ENCODE measurements at regions not wholly inside any gene's neighbourhood (a gene's known extent, or its start where the extent isn't known, plus 50 kb on each side); places are given as distances from the start of the nearest gene placed in this dataset.
"Not testable (repeated sequence)": the region's sequence is repeated elsewhere in the genome, so short reads cannot be mapped to it uniquely, and the experiment has no call there.

DNA sequence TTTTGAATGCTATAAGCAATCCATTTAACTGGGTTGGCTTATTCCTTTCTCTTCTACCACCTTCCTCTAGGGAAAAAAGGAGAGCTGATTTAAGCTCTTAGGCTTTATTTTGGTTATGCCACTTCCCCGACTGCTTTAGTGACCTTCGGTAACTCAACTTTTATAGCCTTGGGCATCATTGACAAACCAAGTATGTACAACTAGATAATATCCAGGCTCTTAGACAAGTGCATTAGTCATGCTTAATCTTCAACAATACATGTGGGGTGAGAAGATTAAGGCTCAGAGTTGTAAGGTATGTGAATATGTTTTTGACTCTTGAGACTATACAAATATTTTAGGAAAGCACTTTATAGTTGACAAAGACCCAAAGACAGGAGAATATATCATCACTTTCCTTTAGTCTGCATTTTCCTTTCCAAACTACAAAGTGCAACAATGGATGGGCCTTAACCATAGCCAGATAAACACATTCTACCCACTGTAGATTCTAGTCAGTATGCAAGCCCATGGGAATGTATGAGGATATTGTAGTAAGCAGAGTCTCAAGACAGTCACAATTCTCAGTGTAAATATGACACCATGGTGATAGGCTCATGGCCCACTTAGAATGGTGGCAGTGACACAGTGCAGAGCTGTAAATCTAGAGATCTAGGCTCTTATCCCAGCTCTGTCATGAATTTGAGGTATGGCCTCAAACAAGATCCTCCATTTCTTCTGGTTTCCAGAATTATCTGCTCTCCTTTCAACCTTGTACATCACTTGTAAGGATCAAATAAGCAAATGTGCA lies 1117.3 kb downstream of the SORCS3 start:
- DNase-seq (ENCODE audit: insufficient read length, low spot score) (no peak), FAIRE-seq (no peak)

GRCh38 chr10:105757302-105757701 lies 1116.2 kb downstream of the SORCS3 start:
- DNase-seq (ENCODE audit: insufficient read length, low spot score): no peak
- FAIRE-seq: no peak

DNA sequence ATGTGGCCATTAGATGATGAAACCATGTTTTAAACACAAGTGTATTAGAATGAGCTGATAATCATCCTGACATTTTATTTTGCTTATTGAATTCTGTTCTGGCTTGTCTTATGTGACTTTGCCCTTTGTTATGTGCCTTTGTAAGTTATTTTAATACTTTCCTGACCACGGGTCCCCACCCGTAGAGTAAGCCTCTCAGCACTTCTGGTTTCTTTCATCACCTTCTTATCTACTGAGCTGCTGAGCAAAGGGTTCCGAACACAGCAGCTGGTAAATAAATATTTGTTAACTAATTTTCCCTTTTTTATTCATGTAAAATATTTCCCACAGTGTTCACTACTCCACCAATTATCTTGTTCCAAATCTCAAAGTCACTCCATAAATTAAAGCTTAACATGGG lies 1115.3 kb downstream of the SORCS3 start:
- FAIRE-seq (no peak), DNase-seq (ENCODE audit: insufficient read length, low spot score) (no peak)

GRCh38 chr10:105751688-105752087 lies 1110.6 kb downstream of the SORCS3 start:
- no peak for DNase-seq (ENCODE audit: insufficient read length, low spot score)
- FAIRE-seq: no peak

DNA sequence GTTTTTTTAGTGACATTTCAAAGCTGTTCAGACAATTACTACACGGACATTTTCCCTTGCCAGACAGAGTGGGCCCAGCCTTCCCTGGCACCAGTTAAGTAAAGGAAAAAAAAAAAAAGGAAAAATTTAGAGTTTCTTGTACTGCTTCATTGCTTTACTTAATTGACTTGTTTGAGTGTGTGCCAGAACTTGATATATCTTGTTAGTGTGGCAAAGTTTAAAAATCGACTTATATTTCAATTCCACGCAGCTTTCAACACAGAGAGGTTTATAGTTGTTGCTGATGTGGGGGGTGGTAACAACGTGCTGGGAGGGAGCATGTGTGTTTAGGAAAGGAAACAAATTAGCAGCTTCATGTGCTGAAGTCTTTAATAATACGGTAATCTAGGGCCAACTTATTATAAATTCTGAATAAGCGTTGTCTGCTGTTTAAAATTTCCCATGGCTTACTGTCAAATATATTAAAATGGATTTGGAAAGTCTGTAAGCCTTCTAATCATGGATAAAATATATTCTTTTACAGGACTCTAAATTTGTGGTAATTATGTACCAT lies 1104.6 kb downstream of the SORCS3 start:
- FAIRE-seq (no peak), DNase-seq (ENCODE audit: insufficient read length, low spot score) (no peak)

DNA sequence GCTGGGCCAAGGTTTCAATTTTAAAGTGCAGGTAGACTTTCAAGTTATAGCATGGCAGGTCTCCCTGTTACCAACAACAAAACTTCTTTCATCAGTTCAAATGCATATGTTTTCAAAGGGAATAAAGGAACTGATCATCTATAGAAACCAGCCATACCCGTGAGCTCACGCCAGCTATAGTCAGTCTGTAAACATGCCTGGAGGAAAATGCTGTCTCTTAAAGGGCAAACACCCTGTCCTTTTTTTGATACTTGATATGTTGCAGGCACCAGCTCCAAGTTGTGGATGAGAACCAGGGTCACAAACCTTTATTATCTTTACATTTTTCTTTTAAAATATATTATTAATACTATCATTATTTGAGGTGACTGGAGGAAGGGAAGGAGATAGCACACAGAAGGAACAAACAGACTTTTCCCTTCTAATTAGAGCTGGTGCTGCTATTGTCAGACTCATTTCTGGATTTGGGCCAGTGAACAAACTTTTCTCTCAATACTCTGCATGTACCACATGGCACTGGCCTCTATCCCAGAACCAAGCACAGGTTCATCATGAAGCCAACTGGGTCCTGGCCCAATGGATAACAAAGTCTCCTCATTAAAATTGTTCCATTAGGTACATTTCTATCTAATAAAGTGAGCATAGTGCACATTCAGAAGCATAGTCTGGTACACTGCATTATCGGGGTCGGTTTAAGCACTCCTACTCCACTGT lies 1102.4 kb downstream of the SORCS3 start:
- no peak for DNase-seq (ENCODE audit: insufficient read length, low spot score)
- no peak for FAIRE-seq

GRCh38 chr10:105742923-105743322 lies 1101.8 kb downstream of the SORCS3 start:
- DNase-seq (ENCODE audit: insufficient read length, low spot score) (no peak), FAIRE-seq (no peak)

DNA sequence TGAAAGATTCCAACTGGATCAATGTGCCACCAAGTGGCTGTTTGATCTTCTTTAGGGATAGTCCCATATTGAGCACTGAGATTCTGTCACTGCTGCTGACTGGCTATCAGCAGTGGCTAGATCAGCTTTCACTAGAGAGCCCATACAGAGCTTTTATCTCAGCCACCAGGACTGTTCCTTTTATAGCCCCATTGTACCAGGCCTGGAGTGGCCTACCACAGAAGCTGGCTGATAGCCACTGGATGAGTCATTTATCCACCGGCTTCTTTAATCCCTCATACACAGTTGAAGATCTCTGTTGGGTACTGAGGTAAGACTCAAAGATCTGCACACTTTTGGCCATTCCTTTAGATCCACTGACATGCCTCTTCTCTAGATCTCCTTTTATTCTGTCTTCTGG lies 1101.1 kb downstream of the SORCS3 start:
- FAIRE-seq (no peak), DNase-seq (ENCODE audit: insufficient read length, low spot score) (no peak)

DNA sequence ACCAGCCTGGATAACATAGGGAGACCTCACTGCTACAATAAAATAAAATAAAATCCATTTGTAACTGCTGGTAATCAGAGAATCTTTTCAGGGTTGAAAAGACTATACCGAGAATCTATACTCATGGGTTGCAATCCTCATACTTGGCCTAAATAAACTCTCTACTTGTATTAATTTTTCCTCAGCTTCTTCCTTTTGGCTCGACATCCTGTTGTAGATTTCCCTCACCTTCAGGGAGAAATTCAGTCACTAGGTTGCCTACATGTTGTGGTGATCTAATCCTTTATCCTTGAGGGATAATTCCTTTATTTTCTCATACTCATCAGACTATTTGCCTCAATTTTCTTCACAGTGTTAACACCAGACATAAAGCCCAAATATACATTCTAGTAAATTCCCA lies 1093.4 kb downstream of the SORCS3 start:
- FAIRE-seq: no peak
- DNase-seq (ENCODE audit: insufficient read length, low spot score): no peak

GRCh38 chr10:105733924-105734323 lies 1092.8 kb downstream of the SORCS3 start:
- FAIRE-seq (no peak), DNase-seq (ENCODE audit: insufficient read length, low spot score) (no peak)

DNA sequence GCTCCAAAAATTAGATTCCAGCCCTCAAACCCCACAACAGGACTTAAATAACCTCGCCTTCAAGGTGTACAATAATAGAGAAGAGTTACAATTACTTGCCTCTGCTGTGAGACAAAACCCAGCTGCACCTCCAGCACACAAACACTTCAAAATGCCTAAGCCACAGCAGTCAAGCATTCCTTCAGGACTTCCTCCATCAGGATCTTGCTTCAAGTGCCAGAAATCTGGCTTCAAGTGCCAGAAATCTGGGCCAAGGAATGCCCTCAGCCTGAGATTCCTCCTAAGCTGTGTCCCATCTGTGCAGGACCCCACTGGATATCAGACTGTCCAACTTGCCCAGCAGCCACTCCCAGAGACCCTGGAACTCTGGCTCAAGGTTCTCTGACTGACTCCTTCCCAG lies 1088.3 kb downstream of the SORCS3 start:
- DNase-seq (ENCODE audit: insufficient read length, low spot score) (no peak), FAIRE-seq (no peak)

GRCh38 chr10:105727586-105727985 lies 1086.5 kb downstream of the SORCS3 start:
- not testable (repeated sequence) for FAIRE-seq; DNase-seq (ENCODE audit: insufficient read length, low spot score)

DNA sequence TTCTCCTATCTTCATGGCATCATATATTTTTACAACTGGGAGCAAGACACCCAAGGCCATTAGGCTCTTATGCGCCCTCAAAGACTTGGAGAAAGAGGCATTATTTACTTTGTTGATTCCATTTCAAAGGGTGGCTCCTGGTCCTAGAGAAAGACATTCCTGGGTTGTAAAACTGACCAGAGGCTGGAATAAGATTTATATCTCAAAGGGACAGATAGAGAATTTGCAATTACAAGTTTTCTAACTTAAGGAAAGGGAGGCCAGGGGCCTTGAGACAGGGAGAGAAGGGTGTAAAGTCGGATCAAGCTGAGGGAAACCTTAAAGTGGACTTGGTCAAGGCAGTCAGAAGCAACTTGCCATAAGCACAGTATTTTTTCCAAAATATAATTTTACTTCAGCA lies 1086.0 kb downstream of the SORCS3 start:
- no peak for FAIRE-seq
- DNase-seq (ENCODE audit: insufficient read length, low spot score): no peak

DNA sequence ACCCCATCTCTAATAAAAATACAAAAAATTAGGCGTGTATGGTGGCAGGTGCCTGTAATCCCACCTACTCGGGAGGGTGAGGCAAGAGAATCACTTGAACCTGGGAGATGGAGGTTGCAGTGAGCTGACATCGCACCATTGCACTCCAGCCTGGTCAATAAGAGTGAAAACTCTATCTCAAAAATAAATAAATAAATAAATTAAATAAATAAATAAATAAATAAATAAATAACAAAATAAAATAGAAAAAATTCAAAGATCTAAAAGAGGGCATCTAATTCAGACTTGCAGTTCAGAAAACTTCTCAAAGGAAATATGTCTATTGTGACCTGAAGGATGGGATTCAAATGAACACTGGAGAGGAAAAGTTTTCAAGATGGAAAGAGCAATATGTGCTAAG lies 1085.1 kb downstream of the SORCS3 start:
- DNase-seq (ENCODE audit: insufficient read length, low spot score) (no peak), FAIRE-seq (no peak)

DNA sequence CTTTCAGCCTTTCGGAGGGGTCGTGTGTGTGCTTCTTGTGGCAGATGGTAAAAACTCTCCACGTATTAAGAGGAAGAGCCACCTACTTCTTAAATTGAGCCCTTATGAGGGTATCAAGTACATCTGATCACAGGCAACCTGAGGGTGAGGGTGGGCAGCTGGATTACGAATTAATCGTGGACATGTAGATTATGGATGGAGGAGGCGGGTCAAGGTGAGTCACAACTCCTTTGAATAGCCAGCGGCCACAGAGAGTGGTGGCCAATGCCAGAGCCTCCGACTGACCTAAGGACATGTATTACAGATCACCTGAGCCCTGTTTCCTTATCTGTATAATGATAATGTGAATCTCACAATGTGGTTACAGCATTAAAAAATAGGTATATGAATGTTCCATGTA lies 1083.9 kb downstream of the SORCS3 start:
- no peak for DNase-seq (ENCODE audit: insufficient read length, low spot score)
- FAIRE-seq: no peak

- no peak for DNase-seq (ENCODE audit: insufficient read length, low spot score)
- no peak for FAIRE-seq
Measured at GRCh38 chr10:105718207-105718995, 1077.3 kb downstream of the SORCS3 start.

- FAIRE-seq (no peak), DNase-seq (ENCODE audit: insufficient read length, low spot score) (no peak)
Measured at GRCh38 chr10:105714728-105715127, 1073.6 kb downstream of the SORCS3 start.

DNA sequence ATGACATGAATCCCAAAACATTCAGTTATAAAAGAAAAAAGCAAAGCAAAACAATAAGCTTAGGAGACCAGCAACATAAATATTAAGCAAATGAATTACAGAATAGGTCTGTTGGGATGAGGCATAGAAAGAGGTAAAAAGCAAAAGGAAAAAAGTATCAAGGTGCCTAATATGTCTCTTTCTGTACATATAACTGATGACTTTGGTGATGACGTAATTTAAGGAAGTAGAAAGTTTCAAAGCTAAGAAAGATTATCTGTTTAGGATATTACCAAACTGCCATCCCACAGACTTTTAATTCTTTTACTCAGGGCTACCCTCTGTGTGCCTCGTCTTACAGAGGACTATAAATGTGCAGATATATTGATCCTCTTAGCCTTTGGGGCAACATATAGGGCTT lies 1066.5 kb downstream of the SORCS3 start:
- no peak for DNase-seq (ENCODE audit: insufficient read length, low spot score)
- FAIRE-seq: no peak

DNA sequence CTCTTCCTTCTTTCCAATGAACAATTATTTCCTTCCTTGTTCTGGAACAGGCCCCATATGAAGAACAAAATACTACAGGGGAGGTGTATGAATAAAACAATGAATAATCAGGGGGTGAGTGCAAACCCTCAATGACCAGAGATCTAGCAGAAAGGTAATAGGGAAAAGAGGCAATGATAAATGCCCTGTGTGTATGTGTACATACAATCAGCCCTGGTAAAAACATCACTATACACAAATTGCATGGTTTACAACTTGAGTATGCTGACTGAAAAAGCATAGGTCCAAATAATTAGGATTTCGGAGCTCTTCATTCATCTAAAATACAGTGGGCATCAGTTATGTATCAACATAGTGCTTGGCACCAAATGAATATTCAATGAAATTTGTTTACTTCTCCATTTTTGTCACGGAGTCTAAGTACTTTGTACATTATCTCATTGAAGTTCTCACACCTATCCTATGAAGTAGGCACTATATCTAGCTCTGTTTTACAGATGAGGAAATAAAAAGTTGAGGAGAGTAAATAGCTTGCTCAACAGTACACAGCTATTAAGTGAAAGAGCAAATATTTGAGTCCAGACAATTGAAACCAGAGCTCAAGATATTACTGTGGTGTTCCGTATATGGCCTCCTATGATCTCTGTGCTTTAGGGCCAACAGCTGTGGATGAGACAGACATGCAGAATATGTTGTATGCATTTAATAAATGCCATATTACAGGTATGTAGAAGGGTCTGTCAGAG lies 1065.4 kb downstream of the SORCS3 start:
- DNase-seq (ENCODE audit: insufficient read length, low spot score): no peak
- FAIRE-seq: no peak

DNA sequence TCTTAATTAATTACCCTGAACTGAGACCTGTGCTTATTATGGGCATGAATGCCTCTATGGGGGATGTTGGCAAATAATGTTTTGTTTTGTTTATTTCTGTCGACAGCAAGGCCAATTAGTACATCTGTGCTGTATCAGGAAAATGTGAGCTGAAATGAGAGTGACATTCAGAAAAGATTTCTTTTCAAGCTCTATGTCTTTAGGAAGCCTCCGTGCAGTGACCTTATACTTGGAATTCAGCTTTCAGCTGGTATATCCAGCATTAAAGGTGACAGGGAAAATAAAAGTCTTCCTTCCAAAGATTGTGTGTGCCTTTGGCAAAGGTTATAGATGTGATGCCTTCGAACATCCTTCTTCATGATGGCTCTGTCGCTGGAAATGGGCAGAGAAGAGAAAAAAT lies 1061.1 kb downstream of the SORCS3 start:
- FAIRE-seq: no peak

GRCh38 chr10:105700218-105700617 lies 1059.1 kb downstream of the SORCS3 start:
- FAIRE-seq (no peak), DNase-seq (ENCODE audit: insufficient read length, low spot score) (no peak)

More for the DNA sequence above, 1061.1 kb downstream of the SORCS3 start:
- no peak for DNase-seq (ENCODE audit: insufficient read length, low spot score)
